Neural progenitor cell (in vitro differentiated cells): ENCODE measurements at regions not wholly inside any gene's neighbourhood (a gene's known extent, or its start where the extent isn't known, plus 50 kb on each side); places are given as distances from the start of the nearest gene placed in this dataset.

ENCODE experiments used
- CTCF ChIP-seq: fragments of 200-600 bp; sonication (generic); IDR thresholded peaks from 2 replicates; pipeline ENCODE4 v1.5.1; 2017; ENCODE audit warnings: antibody characterized with exemption, mild to moderate bottlenecking
- EZH2 ChIP-seq: fragments of 200-600 bp; sonication (generic); IDR thresholded peaks from 2 replicates; pipeline ENCODE4 v1.6.1; 2017; ENCODE audit warnings: antibody characterized with exemption, mild to moderate bottlenecking, moderate library complexity

- TF ChIP-seq CTCF (no peak), EZH2 (no peak)
Measured at GRCh38 chr3:177484926-177485325, 287.6 kb upstream of the TBL1XR1 start.
